BE2C (cell line): ENCODE measurements at regions not wholly inside any gene's neighbourhood (a gene's known extent, or its start where the extent isn't known, plus 50 kb on each side); places are given as distances from the start of the nearest gene placed in this dataset.

Experiments
- DNase-seq: peaks from one replicate; pipeline ENCODE4 v3.0.0-alpha.2; 2020
- H3K27me3 ChIP-seq: fragments of 250-450 bp; sonication (Bioruptor Pico); 2 replicates; pipeline ENCODE4 v1.5.1; 2020; ENCODE audit warnings: mild to moderate bottlenecking
- H3K36me3 ChIP-seq: fragments of 250-450 bp; sonication (Bioruptor Pico); 2 replicates; pipeline ENCODE4 v1.5.1; 2020; ENCODE audit warnings: mild to moderate bottlenecking
- H3K4me1 ChIP-seq: fragments of 250-450 bp; sonication (Bioruptor Pico); 2 replicates; pipeline ENCODE4 v1.5.1; 2020
- H3K4me3 ChIP-seq: 2 replicates; pipeline ENCODE4 v1.5.1; 2011; ENCODE audit warnings: low read depth, low read length
- H3K9me3 ChIP-seq: fragments of 250-450 bp; sonication (Bioruptor Pico); 2 replicates; pipeline ENCODE4 v1.5.1; 2020
- TF ChIP-seq, protein P1 (sequence below): IDR thresholded peaks from 2 replicates; pipeline ENCODE4 v1.5.1; 2012; ENCODE audit warnings: mild to moderate bottlenecking, low read depth, low read length

GRCh38 chr16:27727941-27728340 is 178.0 kb downstream of the KATNIP start:
- Histone ChIP-seq H3K27me3 (no peaks in the 10 kb centered on the region), H3K4me1 (no peaks in the 10 kb centered on the region; the same call in 1 of the 2 replicates), H3K36me3 (no peaks in the 10 kb centered on the region), H3K4me3 (no peak overlapping the region), H3K9me3 (no peaks in the 10 kb centered on the region)
- TF ChIP-seq, protein P1, sequence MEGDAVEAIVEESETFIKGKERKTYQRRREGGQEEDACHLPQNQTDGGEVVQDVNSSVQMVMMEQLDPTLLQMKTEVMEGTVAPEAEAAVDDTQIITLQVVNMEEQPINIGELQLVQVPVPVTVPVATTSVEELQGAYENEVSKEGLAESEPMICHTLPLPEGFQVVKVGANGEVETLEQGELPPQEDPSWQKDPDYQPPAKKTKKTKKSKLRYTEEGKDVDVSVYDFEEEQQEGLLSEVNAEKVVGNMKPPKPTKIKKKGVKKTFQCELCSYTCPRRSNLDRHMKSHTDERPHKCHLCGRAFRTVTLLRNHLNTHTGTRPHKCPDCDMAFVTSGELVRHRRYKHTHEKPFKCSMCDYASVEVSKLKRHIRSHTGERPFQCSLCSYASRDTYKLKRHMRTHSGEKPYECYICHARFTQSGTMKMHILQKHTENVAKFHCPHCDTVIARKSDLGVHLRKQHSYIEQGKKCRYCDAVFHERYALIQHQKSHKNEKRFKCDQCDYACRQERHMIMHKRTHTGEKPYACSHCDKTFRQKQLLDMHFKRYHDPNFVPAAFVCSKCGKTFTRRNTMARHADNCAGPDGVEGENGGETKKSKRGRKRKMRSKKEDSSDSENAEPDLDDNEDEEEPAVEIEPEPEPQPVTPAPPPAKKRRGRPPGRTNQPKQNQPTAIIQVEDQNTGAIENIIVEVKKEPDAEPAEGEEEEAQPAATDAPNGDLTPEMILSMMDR: no peak
- no peak for DNase-seq

GRCh38 chr16:27728691-27729090 is 178.7 kb downstream of the KATNIP start:
- H3K9me3 ChIP-seq: no peaks in the 10 kb centered on the region
- no peak overlapping the region for H3K4me3 ChIP-seq
- no peaks in the 10 kb centered on the region for H3K27me3 ChIP-seq
- no peaks in the 10 kb centered on the region; the same call in 1 of the 2 replicates for H3K4me1 ChIP-seq
- TF ChIP-seq, protein P1: no peak
- no peak for DNase-seq
- no peaks in the 10 kb centered on the region for H3K36me3 ChIP-seq

DNA sequence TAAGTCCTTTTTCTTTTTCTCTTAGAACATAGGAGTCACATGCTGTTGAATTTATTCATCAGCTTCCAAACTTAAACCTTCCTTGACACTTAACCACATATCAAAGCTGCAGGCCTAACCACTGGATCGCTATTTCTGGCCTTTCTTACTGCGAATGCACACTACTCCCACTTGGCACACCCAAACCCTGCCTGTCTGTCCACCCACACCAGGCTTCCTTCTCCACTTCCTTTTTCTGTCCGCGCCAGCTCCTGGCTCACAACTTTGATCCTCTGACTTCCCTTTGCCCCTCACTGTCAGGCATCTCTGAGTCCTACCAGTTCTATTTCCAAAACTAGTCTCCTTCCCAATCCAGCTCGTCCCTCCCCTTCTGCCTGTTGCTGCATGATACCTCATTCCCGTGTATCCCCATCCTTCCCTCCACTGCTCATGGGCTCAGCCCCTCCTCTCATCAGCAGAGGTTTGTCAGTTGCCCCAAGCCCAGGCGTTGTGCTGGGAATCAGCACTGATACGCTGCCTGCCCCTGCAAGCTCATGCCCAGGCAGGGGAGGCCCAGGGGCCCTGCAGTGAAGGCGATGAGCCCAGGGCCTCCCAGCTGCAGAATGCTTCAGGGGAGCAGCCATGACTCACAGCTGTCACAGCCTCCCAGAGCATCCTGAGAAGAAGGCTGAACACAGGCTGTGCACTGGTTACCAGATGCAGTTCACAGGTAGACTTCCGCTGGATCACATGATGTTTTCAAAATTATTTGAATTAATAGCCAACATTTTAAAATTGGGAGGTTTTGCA is 179.8 kb downstream of the KATNIP start:
- Histone ChIP-seq H3K9me3 (no peaks in the 10 kb centered on the region), H3K36me3 (no peaks in the 10 kb centered on the region), H3K4me3 (no peak overlapping the region), H3K4me1 (no peaks in the 10 kb centered on the region; the same call in 1 of the 2 replicates), H3K27me3 (no peaks in the 10 kb centered on the region)
- TF ChIP-seq, protein P1: no peak
- DNase-seq: no peak

DNA sequence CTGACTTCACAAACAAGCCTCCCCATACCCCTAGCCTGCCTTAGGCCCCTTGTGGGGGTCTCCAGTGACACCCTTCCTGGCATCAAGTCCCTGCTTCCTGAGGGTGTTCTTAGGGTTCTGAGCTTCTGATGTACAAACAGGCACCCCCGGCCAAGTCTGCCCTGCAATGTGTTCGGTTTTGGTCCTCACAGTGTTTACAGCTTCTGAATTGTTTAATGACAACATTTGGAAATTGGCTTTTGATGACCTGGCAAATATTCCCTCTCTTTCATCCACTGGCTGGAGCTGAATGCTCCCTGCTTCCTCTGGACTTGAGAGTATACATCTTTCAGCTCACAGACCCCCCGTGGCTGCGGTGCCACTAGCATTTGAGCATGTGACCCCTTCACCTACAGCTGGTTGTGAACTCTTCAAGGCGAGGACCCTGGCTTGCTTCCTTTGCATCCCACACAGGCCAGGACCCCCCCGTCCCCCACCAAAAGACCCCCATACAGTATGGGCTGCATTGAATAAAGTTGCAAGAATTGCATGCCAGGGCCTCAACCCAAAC is 180.8 kb downstream of the KATNIP start:
- no peak for DNase-seq
- no peaks in the 10 kb centered on the region for H3K36me3 ChIP-seq
- no peaks in the 10 kb centered on the region for H3K4me1 ChIP-seq
- H3K4me3 ChIP-seq: no peak overlapping the region
- H3K27me3 ChIP-seq: no peaks in the 10 kb centered on the region
- TF ChIP-seq, protein P1: no peak
- no peaks in the 10 kb centered on the region for H3K9me3 ChIP-seq

- no peaks in the 10 kb centered on the region for H3K9me3 ChIP-seq
- H3K27me3 ChIP-seq: no peaks in the 10 kb centered on the region
- DNase-seq: no peak
- no peaks in the 10 kb centered on the region for H3K36me3 ChIP-seq
- no peaks in the 10 kb centered on the region for H3K4me1 ChIP-seq
- no peak overlapping the region for H3K4me3 ChIP-seq
- TF ChIP-seq, protein P1: no peak
Observed at GRCh38 chr16:27735031-27735430, 185.1 kb downstream of the KATNIP start.

- DNase-seq: no peak
- Histone ChIP-seq H3K9me3 (no peaks in the 10 kb centered on the region), H3K4me1 (no peaks in the 10 kb centered on the region), H3K36me3 (no peaks in the 10 kb centered on the region), H3K27me3 (no peaks in the 10 kb centered on the region), H3K4me3 (no peak overlapping the region)
- TF ChIP-seq, protein P1: no peak
Observed at GRCh38 chr16:27736431-27736830, 186.5 kb downstream of the KATNIP start.
